ENCODE measurements at regions not wholly inside any gene's neighbourhood (a gene's known extent, or its start where the extent isn't known, plus 50 kb on each side); places are given as distances from the start of the nearest gene placed in this dataset.

- TF ChIP-seq CTCF (IDR thresholded peaks at IDR 0.05): no peak
- TF ChIP-seq POLR2A (IDR thresholded peaks at IDR 0.05): no peak
Observed at GRCh38 chr6:91436448-91436847, 849.6 kb upstream of the MAP3K7 start.

All from thyroid gland (tissue), 4 donors.